Ishikawa (cell line): ENCODE measurements at regions not wholly inside any gene's neighbourhood (a gene's known extent, or its start where the extent isn't known, plus 50 kb on each side); places are given as distances from the start of the nearest gene placed in this dataset.

Source experiments
- CEBPB ChIP-seq: IDR thresholded peaks from 2 replicates; pipeline ENCODE4 v1.6.1; 2012
- CREB1 ChIP-seq: IDR thresholded peaks from 2 replicates; pipeline ENCODE4 v1.6.1; 2012; ENCODE audit warnings: low read depth
- EGR1 ChIP-seq: IDR thresholded peaks from 2 replicates; pipeline ENCODE4 v1.6.1; 2012
- EP300 ChIP-seq: IDR thresholded peaks from 2 replicates; pipeline ENCODE4 v1.6.1; 2012; ENCODE audit warnings: borderline replicate concordance
- FOXM1 ChIP-seq: IDR thresholded peaks from 2 replicates; pipeline ENCODE4 v1.6.1; 2012; ENCODE audit warnings: low read depth, borderline replicate concordance
- NFIC ChIP-seq: IDR thresholded peaks from 2 replicates; pipeline ENCODE4 v1.6.1; 2012
- RAD21 ChIP-seq: IDR thresholded peaks from 2 replicates; pipeline ENCODE4 v1.6.1; 2012; ENCODE audit warnings: low read depth
- TAF1 ChIP-seq: IDR thresholded peaks from 2 replicates; pipeline ENCODE4 v1.6.1; 2012; ENCODE audit warnings: low read depth, mild to moderate bottlenecking
- TCF12 ChIP-seq: IDR thresholded peaks from 2 replicates; pipeline ENCODE4 v1.6.1; 2012; ENCODE audit warnings: low read depth
- TEAD4 ChIP-seq: IDR thresholded peaks from 2 replicates; pipeline ENCODE4 v1.6.1; 2012
- YY1 ChIP-seq: IDR thresholded peaks from 2 replicates; pipeline ENCODE4 v1.6.1; 2012; ENCODE audit warnings: low read depth
- ZBTB7A ChIP-seq: IDR thresholded peaks from 2 replicates; pipeline ENCODE4 v1.6.1; 2012; ENCODE audit warnings: low read depth
- TF ChIP-seq, protein P1 (sequence below): IDR thresholded peaks from 2 replicates; pipeline ENCODE4 v1.6.1; 2012
- TF ChIP-seq, protein P2 (sequence below): IDR thresholded peaks from 2 replicates; pipeline ENCODE4 v1.6.1; 2012
- TF ChIP-seq, protein P3 (sequence below): IDR thresholded peaks from 2 replicates; pipeline ENCODE4 v1.6.1; 2012; ENCODE audit warnings: low read depth, mild to moderate bottlenecking

DNA sequence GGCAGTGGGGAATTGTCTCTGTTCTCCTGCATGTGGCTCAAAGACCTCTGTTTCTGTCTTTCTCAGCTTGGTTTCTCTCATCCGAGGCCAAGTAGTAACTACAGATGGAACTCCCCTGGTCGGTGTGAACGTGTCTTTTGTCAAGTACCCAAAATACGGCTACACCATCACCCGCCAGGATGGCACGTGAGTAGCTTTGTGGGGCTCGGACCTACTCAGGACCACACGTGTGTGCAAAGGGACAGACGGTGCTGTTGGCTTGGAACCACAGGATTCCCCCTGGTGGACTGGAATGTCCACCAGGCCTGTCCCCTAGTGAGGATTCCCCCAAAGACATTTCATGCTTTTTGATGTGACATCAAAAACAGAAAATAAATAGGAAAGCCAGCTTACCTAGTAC, 96.3 kb upstream of the WWC1 start:
- TF ChIP-seq TCF12 (no peak), FOXM1 (no peak), CEBPB (no peak)

DNA sequence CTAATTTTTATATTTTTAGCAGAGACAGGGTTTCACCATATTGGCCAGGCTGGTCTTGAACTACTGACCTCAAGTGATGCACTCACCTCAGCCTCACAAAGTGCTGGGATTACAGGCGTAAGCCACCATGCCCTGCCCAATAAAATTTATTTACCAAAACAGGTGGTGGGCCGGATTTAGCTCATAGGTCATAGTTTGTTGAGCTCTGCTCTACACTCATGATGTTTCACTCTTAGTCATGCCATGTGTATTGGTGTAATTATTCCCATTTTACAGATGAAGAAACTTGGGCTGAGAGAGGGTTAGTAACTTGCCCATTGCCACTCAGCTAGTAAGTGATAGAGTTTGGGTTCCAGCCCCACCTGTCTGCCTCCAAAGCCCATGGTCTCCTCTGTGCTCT, 93.1 kb upstream of the WWC1 start:
- no peak for TF ChIP-seq CEBPB
- TF ChIP-seq YY1, result no peak
- TF ChIP-seq CREB1, result no peak
- TF ChIP-seq RAD21, result no peak
- no peak for TF ChIP-seq TCF12
- no peak for TF ChIP-seq TAF1
- TF ChIP-seq, protein P1, sequence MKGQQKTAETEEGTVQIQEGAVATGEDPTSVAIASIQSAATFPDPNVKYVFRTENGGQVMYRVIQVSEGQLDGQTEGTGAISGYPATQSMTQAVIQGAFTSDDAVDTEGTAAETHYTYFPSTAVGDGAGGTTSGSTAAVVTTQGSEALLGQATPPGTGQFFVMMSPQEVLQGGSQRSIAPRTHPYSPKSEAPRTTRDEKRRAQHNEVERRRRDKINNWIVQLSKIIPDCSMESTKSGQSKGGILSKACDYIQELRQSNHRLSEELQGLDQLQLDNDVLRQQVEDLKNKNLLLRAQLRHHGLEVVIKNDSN, result no peak
- no peak for TF ChIP-seq EGR1
- TF ChIP-seq, protein P2, sequence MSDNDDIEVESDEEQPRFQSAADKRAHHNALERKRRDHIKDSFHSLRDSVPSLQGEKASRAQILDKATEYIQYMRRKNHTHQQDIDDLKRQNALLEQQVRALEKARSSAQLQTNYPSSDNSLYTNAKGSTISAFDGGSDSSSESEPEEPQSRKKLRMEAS, result no peak
- TF ChIP-seq TEAD4, result no peak
- TF ChIP-seq, protein P3, sequence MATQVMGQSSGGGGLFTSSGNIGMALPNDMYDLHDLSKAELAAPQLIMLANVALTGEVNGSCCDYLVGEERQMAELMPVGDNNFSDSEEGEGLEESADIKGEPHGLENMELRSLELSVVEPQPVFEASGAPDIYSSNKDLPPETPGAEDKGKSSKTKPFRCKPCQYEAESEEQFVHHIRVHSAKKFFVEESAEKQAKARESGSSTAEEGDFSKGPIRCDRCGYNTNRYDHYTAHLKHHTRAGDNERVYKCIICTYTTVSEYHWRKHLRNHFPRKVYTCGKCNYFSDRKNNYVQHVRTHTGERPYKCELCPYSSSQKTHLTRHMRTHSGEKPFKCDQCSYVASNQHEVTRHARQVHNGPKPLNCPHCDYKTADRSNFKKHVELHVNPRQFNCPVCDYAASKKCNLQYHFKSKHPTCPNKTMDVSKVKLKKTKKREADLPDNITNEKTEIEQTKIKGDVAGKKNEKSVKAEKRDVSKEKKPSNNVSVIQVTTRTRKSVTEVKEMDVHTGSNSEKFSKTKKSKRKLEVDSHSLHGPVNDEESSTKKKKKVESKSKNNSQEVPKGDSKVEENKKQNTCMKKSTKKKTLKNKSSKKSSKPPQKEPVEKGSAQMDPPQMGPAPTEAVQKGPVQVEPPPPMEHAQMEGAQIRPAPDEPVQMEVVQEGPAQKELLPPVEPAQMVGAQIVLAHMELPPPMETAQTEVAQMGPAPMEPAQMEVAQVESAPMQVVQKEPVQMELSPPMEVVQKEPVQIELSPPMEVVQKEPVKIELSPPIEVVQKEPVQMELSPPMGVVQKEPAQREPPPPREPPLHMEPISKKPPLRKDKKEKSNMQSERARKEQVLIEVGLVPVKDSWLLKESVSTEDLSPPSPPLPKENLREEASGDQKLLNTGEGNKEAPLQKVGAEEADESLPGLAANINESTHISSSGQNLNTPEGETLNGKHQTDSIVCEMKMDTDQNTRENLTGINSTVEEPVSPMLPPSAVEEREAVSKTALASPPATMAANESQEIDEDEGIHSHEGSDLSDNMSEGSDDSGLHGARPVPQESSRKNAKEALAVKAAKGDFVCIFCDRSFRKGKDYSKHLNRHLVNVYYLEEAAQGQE, result no peak
- no peak for TF ChIP-seq NFIC
- TF ChIP-seq ZBTB7A, result no peak
- TF ChIP-seq EP300, result no peak
- TF ChIP-seq FOXM1, result no peak

DNA sequence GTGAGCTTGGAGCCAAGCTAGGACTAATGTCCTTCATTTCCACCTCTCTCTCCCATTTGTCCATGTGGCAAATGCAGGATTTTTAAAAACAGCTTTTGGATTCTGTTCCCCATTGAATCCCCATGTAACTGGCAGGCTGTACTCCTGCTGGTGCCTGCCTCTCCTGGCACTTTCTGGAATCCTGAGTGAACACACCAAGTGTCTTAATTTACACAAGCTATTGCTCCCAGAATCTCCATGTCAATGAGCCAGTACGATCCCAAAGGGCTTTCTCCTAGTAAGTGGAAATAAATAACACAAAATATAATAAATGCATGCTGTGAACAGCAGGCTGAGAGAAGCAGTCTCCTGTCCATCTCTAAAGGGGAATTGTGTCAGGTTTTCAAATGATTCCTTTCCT, 88.4 kb upstream of the WWC1 start:
- no peak for TF ChIP-seq ZBTB7A
- TF ChIP-seq, protein P3, result no peak
- TF ChIP-seq, protein P2, result no peak
- TF ChIP-seq, protein P1, result no peak
- TF ChIP-seq CREB1, result no peak
- no peak for TF ChIP-seq EP300
- no peak for TF ChIP-seq TCF12
- no peak for TF ChIP-seq FOXM1
- TF ChIP-seq NFIC, result no peak
- TF ChIP-seq RAD21, result no peak
- TF ChIP-seq CEBPB, result no peak
- TF ChIP-seq YY1, result no peak
- TF ChIP-seq EGR1, result no peak
- TF ChIP-seq TAF1, result no peak
- TF ChIP-seq TEAD4, result no peak

DNA sequence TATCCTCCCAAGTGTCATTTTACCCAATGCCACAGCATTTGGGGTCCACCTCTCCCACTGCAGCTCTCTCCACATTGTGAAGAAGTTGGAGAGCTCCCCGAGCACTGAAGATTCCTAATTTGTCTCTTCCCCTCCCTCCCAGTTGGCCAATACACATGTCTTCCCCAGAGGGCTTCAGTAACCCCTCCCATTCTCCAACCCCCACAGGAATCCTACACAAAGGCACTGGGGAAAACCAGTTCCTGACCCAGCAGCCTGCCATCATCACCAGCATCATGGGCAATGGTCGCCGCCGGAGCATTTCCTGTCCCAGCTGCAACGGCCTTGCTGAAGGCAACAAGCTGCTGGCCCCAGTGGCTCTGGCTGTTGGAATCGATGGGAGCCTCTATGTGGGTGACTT, 87.3 kb upstream of the WWC1 start:
- TF ChIP-seq EP300, result no peak
- no peak for TF ChIP-seq NFIC
- no peak for TF ChIP-seq CEBPB
- TF ChIP-seq TAF1, result no peak
- TF ChIP-seq FOXM1, result no peak
- TF ChIP-seq, protein P1, result no peak
- TF ChIP-seq TEAD4, result no peak
- TF ChIP-seq YY1, result no peak
- TF ChIP-seq ZBTB7A, result no peak
- TF ChIP-seq, protein P3, result no peak

DNA sequence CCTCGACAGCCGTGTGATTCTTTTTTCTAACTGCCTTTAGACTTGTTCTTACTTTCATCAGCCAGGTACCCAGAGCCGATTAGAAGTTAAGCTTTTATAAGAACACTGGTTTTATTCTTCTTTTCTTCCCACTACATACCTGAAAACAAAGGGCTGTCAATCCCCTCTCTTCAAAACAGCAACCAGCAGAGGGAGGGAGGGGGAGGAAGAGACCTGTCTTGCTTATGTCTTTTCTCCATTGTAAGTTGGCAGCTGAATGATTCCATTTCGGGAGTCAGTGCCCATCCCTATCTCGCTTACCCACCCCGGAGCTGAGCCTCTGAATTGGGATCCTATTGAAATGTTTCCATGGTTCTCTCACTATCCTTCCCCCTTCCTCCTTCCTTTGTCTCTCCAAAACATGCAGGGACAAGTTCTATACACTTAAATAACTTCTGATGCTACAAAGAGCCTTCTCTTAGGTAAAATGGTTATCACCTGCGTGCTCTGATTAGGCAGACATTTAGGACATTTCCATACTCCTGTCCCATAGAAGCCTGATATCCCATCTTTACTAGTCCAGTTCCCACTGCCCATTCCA, 83.9 kb upstream of the WWC1 start:
- TF ChIP-seq, protein P2, result no peak
- TF ChIP-seq RAD21 (no peak), NFIC (no peak), EP300 (no peak), FOXM1 (no peak), TAF1 (no peak), CREB1 (no peak), CEBPB (no peak), YY1 (no peak), TEAD4 (no peak), TCF12 (no peak), EGR1 (no peak)
- TF ChIP-seq, protein P3, result no peak
- TF ChIP-seq, protein P1, result no peak
